HEK293 (cell line): ENCODE measurements at regions not wholly inside any gene's neighbourhood (a gene's known extent, or its start where the extent isn't known, plus 50 kb on each side); places are given as distances from the start of the nearest gene placed in this dataset.

Experiments
- HOXD13 ChIP-seq: sonication (generic); formaldehyde crosslinking; IDR thresholded peaks from 2 replicates; pipeline ENCODE4 v1.8.0; 2022; ENCODE audit warnings: missing genetic modification reagents, borderline replicate concordance
- ZNF530 ChIP-seq: fragments of 450-650 bp; formaldehyde crosslinking; IDR thresholded peaks from 2 replicates; pipeline ENCODE4 v1.5.1; 2016; ENCODE audit warnings: low read depth, missing biosample characterization, missing genetic modification characterization
- ZNF585B ChIP-seq: fragments of 450-650 bp; formaldehyde crosslinking; IDR thresholded peaks from 2 replicates; pipeline ENCODE4 v1.5.1; 2016; ENCODE audit warnings: missing biosample characterization, missing genetic modification characterization
- ZNF777 ChIP-seq: fragments of 450-650 bp; formaldehyde crosslinking; IDR thresholded peaks from 2 replicates; pipeline ENCODE4 v1.5.1; 2017; ENCODE audit warnings: missing biosample characterization, missing genetic modification characterization, borderline replicate concordance
- TF ChIP-seq, protein P1 (sequence below): fragments of 450-650 bp; formaldehyde crosslinking; IDR thresholded peaks from 2 replicates; pipeline ENCODE4 v1.5.1; 2016; ENCODE audit warnings: missing biosample characterization, missing genetic modification characterization, low read depth
- TF ChIP-seq, protein P2 (sequence below): fragments of 450-650 bp; formaldehyde crosslinking; IDR thresholded peaks from 2 replicates; pipeline ENCODE4 v1.5.1; 2016; ENCODE audit warnings: missing biosample characterization, missing genetic modification characterization
- TF ChIP-seq, protein P3 (sequence below): fragments of 450-650 bp; formaldehyde crosslinking; IDR thresholded peaks from 2 replicates; pipeline ENCODE4 v1.5.1; 2016; ENCODE audit warnings: missing biosample characterization, missing genetic modification characterization

- TF ChIP-seq, protein P1, sequence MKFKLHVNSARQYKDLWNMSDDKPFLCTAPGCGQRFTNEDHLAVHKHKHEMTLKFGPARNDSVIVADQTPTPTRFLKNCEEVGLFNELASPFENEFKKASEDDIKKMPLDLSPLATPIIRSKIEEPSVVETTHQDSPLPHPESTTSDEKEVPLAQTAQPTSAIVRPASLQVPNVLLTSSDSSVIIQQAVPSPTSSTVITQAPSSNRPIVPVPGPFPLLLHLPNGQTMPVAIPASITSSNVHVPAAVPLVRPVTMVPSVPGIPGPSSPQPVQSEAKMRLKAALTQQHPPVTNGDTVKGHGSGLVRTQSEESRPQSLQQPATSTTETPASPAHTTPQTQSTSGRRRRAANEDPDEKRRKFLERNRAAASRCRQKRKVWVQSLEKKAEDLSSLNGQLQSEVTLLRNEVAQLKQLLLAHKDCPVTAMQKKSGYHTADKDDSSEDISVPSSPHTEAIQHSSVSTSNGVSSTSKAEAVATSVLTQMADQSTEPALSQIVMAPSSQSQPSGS = no peak
- TF ChIP-seq, protein P2, sequence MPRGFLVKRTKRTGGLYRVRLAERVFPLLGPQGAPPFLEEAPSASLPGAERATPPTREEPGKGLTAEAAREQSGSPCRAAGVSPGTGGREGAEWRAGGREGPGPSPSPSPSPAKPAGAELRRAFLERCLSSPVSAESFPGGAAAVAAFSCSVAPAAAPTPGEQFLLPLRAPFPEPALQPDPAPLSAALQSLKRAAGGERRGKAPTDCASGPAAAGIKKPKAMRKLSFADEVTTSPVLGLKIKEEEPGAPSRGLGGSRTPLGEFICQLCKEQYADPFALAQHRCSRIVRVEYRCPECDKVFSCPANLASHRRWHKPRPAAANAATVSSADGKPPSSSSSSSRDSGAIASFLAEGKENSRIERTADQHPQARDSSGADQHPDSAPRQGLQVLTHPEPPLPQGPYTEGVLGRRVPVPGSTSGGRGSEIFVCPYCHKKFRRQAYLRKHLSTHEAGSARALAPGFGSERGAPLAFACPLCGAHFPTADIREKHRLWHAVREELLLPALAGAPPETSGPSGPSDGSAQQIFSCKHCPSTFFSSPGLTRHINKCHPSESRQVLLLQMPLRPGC (tag by site-specific recombination) = no peak
- TF ChIP-seq HOXD13 (no peak), ZNF530 (no peak), ZNF585B (tag by site-specific recombination) (no peak), ZNF777 (no peak)
- TF ChIP-seq, protein P3, sequence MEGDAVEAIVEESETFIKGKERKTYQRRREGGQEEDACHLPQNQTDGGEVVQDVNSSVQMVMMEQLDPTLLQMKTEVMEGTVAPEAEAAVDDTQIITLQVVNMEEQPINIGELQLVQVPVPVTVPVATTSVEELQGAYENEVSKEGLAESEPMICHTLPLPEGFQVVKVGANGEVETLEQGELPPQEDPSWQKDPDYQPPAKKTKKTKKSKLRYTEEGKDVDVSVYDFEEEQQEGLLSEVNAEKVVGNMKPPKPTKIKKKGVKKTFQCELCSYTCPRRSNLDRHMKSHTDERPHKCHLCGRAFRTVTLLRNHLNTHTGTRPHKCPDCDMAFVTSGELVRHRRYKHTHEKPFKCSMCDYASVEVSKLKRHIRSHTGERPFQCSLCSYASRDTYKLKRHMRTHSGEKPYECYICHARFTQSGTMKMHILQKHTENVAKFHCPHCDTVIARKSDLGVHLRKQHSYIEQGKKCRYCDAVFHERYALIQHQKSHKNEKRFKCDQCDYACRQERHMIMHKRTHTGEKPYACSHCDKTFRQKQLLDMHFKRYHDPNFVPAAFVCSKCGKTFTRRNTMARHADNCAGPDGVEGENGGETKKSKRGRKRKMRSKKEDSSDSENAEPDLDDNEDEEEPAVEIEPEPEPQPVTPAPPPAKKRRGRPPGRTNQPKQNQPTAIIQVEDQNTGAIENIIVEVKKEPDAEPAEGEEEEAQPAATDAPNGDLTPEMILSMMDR (tag by site-specific recombination) = no peak
Observed at GRCh38 chr3:168273036-168273435, 177.3 kb upstream of the GOLIM4 start.
